ENCODE measurements at regions not wholly inside any gene's neighbourhood (a gene's known extent, or its start where the extent isn't known, plus 50 kb on each side); places are given as distances from the start of the nearest gene placed in this dataset.

DNA sequence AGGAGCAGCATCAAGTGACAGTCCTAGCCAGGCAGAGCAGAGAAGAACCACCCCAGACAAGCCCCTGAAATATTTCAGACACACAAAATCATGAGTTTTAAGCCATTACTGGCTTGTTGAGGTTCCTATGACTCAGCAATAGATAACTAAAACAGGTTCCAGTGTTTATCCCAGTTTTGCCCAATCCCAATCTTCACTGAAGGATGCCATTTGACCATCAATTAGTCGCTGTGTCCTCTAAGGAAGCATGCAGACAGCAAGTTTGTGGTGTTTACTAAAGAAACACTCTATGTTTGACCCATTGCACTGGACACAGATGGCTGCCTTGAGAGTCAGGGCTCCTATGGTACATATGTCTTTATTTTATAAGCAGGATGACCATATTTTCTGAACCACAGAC, 186.7 kb downstream of the SYK start:
- TF ChIP-seq, protein P1, sequence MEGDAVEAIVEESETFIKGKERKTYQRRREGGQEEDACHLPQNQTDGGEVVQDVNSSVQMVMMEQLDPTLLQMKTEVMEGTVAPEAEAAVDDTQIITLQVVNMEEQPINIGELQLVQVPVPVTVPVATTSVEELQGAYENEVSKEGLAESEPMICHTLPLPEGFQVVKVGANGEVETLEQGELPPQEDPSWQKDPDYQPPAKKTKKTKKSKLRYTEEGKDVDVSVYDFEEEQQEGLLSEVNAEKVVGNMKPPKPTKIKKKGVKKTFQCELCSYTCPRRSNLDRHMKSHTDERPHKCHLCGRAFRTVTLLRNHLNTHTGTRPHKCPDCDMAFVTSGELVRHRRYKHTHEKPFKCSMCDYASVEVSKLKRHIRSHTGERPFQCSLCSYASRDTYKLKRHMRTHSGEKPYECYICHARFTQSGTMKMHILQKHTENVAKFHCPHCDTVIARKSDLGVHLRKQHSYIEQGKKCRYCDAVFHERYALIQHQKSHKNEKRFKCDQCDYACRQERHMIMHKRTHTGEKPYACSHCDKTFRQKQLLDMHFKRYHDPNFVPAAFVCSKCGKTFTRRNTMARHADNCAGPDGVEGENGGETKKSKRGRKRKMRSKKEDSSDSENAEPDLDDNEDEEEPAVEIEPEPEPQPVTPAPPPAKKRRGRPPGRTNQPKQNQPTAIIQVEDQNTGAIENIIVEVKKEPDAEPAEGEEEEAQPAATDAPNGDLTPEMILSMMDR (IDR thresholded peaks at IDR 0.05; ENCODE audit: low read depth, low read length) = no peak
- H3K4me3 ChIP-seq (replicated peaks in 1 of 2; ENCODE audit: low read depth in 2 of 2, low read length in 2 of 2) = no peak overlapping the region
- DNase-seq (ENCODE audit: low read depth in 2 of 2) = no peak

DNA sequence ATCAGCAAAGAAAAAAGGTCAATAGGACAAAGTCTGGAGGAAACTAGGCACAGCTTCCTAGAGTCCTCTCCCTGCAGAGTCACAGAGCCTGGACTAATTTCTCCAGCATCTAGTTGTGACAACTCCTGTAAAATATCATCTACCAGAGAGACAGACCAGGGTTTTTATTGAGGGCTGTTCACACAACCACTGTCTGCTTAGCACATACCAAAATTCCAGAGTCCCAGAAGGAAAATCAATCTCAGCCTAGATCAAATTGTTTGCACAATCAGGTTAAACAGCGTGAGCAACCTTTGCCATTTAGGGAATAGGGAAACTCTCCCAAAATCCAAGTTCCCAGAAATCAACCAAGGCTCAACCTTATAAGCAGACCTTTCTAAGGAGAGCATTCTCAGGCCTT, 190.3 kb downstream of the SYK start:
- peak; percentile 19 to 25 for DNase-seq (ENCODE audit: low read depth in 2 of 2)
- TF ChIP-seq, protein P1 (IDR thresholded peaks at IDR 0.05; ENCODE audit: low read depth, low read length) = no peak
- no peak overlapping the region for H3K4me3 ChIP-seq (replicated peaks in 1 of 2; ENCODE audit: low read depth in 2 of 2, low read length in 2 of 2)

DNA sequence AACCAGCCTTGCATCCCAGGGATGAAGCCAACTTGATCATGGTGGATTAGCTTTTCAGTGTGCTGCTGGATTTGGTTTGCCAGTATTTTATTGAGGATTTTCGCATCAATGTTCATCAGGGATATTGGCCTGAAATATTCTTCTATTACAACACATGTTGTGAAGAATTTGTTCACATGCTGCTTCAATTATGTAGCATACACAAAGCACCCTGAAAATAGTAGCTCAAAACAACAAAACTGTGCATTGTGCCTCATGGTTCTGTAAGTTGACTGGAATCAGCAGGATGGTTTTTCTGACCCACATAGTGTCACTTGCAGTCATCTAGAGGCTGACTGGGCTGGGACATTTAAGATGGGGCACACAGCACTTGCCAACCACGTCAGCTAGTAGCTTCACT, 193.9 kb downstream of the SYK start:
- TF ChIP-seq, protein P1 (IDR thresholded peaks at IDR 0.05; ENCODE audit: low read depth, low read length) = no peak
- no peak for DNase-seq (ENCODE audit: low read depth in 2 of 2)
- H3K4me3 ChIP-seq (replicated peaks in 1 of 2; ENCODE audit: low read depth in 2 of 2, low read length in 2 of 2) = no peak overlapping the region

DNA sequence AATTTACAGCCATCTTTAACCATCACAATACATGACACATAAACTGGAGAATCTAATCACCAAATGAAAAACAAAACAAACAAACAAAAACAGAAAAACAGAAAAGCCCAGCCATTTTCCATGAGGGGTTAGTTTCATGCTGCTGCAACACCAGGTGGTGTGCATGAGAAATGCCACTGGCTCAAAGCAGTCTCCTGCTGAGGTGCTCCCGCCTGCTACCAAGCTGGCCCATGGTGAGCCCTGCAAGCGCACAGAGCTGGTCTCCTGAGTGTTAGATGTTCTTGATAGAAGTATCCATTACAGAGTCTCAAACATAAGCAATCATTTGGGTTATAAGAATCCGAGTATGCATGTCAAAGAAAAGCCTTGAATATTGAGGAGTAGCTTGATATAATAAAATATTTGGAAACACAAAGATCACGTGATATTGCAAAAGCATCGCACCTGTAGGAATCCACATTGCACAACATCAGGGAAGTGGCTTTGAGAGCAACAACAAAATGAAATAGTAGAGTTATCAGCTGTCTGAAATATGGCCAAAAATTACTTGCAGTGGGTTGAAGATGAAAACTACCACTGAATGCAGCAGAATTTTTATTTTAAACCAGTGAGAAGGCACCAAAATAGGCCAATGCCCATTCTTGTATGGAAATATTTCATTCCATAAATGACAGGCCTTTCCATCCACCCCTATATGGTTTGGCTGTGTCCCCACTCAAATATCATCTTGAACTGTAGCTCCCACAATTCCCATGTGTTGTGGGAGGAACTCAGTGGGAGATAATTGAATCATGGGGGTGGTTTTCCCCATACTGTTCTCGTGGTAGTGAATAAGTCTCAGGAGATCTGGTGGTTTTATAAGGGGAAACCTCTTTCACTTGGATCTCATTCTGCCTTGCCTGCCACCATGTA, 194.8 kb downstream of the SYK start:
- DNase-seq (ENCODE audit: low read depth in 2 of 2) = no peak
- no peak overlapping the region for H3K4me3 ChIP-seq (replicated peaks in 1 of 2; ENCODE audit: low read depth in 2 of 2, low read length in 2 of 2)
- TF ChIP-seq, protein P1 (IDR thresholded peaks at IDR 0.05; ENCODE audit: low read depth, low read length) = no peak

DNA sequence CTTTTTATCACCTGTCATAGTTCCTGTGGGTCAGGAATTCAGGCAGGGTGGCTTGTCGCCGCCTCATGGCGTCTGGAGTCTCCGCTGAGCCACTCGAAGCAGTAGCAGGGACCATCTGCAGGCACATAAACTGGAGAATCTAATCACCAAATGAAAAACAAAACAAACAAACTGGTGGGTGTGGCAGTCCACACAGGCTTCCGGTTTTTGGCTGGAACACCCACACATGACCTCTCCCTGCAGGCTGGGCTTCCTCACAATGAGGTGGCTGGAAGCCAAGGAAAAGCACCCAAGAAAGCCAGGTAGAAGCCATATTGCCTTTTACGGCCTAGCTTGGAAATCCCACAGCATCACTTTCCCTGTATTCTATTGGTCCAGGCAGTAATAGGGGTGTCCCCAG, 197.0 kb downstream of the SYK start:
- no peak for DNase-seq (ENCODE audit: low read depth in 2 of 2)
- TF ChIP-seq, protein P1 (IDR thresholded peaks at IDR 0.05; ENCODE audit: low read depth, low read length) = no peak
- H3K4me3 ChIP-seq (replicated peaks in 1 of 2; ENCODE audit: low read depth in 2 of 2, low read length in 2 of 2) = no peak overlapping the region

DNA sequence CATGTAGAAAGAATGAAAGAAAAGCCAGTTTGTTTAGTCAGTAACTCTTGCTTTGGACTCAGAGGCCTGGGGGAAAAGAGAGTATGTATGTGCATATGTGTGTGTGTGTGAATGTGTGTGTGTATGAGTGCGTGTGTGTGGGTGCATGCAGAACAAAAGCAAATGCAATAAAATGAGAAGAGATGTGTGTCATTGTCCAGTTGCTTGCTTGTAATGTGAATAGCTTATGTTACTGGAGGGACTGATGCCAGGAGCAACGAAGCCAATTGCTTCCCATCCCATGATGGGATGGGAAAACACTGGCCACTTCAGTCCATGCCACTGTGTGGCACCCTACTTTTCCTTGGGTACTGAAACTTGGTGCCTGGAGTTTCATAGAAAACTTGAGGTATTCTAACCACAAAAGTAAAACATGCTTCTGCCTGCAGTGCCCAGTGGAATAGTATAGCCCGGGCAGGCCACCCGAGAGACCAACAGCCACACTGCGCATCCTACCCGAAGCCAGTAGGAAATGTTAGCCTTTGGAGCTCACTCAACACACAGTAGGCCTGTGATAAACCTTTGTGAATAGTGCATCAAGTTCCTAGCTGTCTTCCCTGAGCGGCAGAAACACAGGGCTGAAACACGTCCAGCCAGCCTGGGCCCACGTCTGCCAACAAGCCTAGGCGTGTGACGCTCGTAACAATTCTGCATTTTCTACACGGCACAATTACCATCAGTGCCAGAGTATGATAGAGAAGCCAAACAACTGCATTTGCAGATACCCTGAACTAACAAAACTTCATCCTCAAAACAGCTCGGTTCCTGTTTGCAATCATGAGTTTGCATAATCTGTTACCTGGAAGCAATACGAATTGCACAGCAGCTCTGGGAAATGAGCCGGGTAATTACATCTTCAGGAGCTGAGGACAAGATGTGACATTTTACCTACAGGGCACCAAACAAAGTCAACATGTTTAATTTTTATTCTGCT, 198.1 kb downstream of the SYK start:
- DNase-seq (ENCODE audit: low read depth in 2 of 2) = no peak
- no peak overlapping the region for H3K4me3 ChIP-seq (replicated peaks in 1 of 2; ENCODE audit: low read depth in 2 of 2, low read length in 2 of 2)
- TF ChIP-seq, protein P1 (IDR thresholded peaks at IDR 0.05; ENCODE audit: low read depth, low read length) = no peak
